Kidney (tissue), 13 donors: ENCODE measurements at regions not wholly inside any gene's neighbourhood (a gene's known extent, or its start where the extent isn't known, plus 50 kb on each side); places are given as distances from the start of the nearest gene placed in this dataset.

Source experiments
- DNase-seq, 5 donors: peaks; one replicate each; pipeline ENCODE4 v3.0.0-alpha.2; 2013 to 2020
- FAIRE-seq: peaks from 2 replicates; lab custom pipeline; 2012; peaks lifted over from hg19 to GRCh38; lab: Jason Lieb, UNC
- H3K27ac ChIP-seq, 2 donors: one replicate each; pipeline ENCODE4 v1.7.0; 2013; ENCODE audit warnings: low read depth in 2 of 2, low read length in 2 of 2, inconsistent platforms in 1 of 2
- H3K27me3 ChIP-seq: one replicate; pipeline ENCODE4 v1.7.1; 2013; ENCODE audit warnings: low read length, inconsistent platforms; ENCODE audit not compliant: control insufficient read depth, insufficient read depth
- H3K36me3 ChIP-seq, 3 donors: one replicate each; pipeline versions ENCODE4 v1.7.0 to v1.7.1; 2013; ENCODE audit warnings: low read length in 3 of 3, control low read depth in 1 of 3, inconsistent platforms in 1 of 3; ENCODE audit not compliant: insufficient read depth in 3 of 3, control insufficient read depth in 2 of 3
- H3K4me1 ChIP-seq, 3 donors: one replicate each; pipeline versions ENCODE4 v1.7.0 to v1.7.1; 2013; ENCODE audit warnings: low read length in 3 of 3, inconsistent platforms in 1 of 3, low read depth in 1 of 3; ENCODE audit not compliant: control insufficient read depth in 2 of 3, insufficient read depth in 2 of 3
- H3K4me3 ChIP-seq, 3 donors: one replicate each; pipeline versions ENCODE4 v1.7.0 to v1.8.1; 2013; ENCODE audit warnings: low read length in 3 of 3, control low read depth in 1 of 3, inconsistent platforms in 1 of 3
- H3K9ac ChIP-seq, 3 donors: one replicate each; pipeline versions ENCODE4 v1.7.0 to v1.7.1; 2013; ENCODE audit warnings: low read length in 3 of 3, control low read depth in 1 of 3, inconsistent platforms in 1 of 3
- H3K9me3 ChIP-seq, 3 donors: one replicate each; pipeline versions ENCODE4 v1.7.0 to v1.7.1; 2013; ENCODE audit warnings: low read length in 3 of 3, control low read depth in 1 of 3, inconsistent platforms in 1 of 3; ENCODE audit not compliant: control insufficient read depth in 2 of 3, insufficient read depth in 1 of 3
- CTCF ChIP-seq: IDR thresholded peaks from 3 replicates; pipeline ENCODE4 v1.5.1; 2012; ENCODE audit warnings: mild to moderate bottlenecking, moderate library complexity, borderline replicate concordance; ENCODE audit not compliant: insufficient read depth; ENCODE audit errors: extremely low read depth
- intact Hi-C: fragments of 100-400 bp; cut with DNase I; formaldehyde crosslinking; loops from one replicate; pipeline ENCODE4 v1.11.1; 2022
- donor health status: control.
- donor health status: control.
- donor health status: control.
- donor health status: control.
- donor health status: control.
- donor health status: DM: yes; HTN: yes; CAD: no.
- donor health status: Normal renal cell carcinoma (clear cell type).

DNA sequence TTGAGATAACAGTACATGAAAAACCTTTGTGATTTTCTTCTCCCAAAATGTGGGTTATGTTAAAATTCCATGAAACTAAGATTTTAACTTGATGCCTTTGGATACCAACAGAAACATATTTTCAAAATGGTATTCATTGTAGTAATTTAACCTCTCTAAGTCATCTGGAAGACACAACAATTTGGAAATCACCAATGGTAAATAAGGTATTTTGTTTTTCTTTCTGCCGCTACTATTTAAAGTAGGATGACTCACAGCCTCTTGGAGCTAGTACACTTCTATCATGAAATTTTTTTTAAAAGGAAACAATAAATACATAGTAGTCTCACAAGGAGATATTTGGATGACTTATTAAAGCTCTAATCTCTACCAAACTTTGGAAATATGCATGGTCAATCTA, 291.6 kb upstream of the VEPH1 start:
- H3K27ac ChIP-seq, result no peak overlapping the region
- H3K9ac ChIP-seq, result no peak overlapping the region
- H3K4me1 ChIP-seq, result no peaks in the 10 kb centered on the region
- intact Hi-C loops, result no loop called here
- no peaks in the 10 kb centered on the region for H3K36me3 ChIP-seq
- FAIRE-seq, result no peak
- no peaks in the 10 kb centered on the region for H3K27me3 ChIP-seq
- DNase-seq, result no peak
- no peaks in the 10 kb centered on the region for H3K9me3 ChIP-seq
- TF ChIP-seq CTCF, result no peak
- H3K4me3 ChIP-seq, result no peak overlapping the region

- no peaks in the 10 kb centered on the region for H3K36me3 ChIP-seq
- DNase-seq (peak in 1 of 5 donors; percentile 19), FAIRE-seq (no peak)
- intact Hi-C loops, result no loop called here
- no peaks in the 10 kb centered on the region for H3K9me3 ChIP-seq
- no peak for TF ChIP-seq CTCF
- H3K27ac ChIP-seq, result no peak overlapping the region
- no peak overlapping the region for H3K4me3 ChIP-seq
- H3K4me1 ChIP-seq, result no peaks in the 10 kb centered on the region
- H3K9ac ChIP-seq, result no peak overlapping the region
- no peaks in the 10 kb centered on the region for H3K27me3 ChIP-seq
These were observed 290.5 kb upstream of the VEPH1 start for GRCh38 chr3:157793745-157794144.

GRCh38 chr3:157789162-157789561, 285.9 kb upstream of the VEPH1 start:
- FAIRE-seq, result no peak
- intact Hi-C loops, result no loop called here

More at GRCh38 chr3:157789162-157789561, 285.9 kb upstream of the VEPH1 start:
- H3K9me3 ChIP-seq, result no peaks in the 10 kb centered on the region
- no peak for DNase-seq
- no peaks in the 10 kb centered on the region for H3K36me3 ChIP-seq
- no peak for TF ChIP-seq CTCF
- H3K27ac ChIP-seq, result no peak overlapping the region
- no peaks in the 10 kb centered on the region for H3K27me3 ChIP-seq
- no peak overlapping the region for H3K4me3 ChIP-seq
- H3K9ac ChIP-seq, result no peak overlapping the region
- H3K4me1 ChIP-seq, result no peaks in the 10 kb centered on the region
